ENCODE measurements at regions not wholly inside any gene's neighbourhood (a gene's known extent, or its start where the extent isn't known, plus 50 kb on each side); places are given as distances from the start of the nearest gene placed in this dataset.

DNA sequence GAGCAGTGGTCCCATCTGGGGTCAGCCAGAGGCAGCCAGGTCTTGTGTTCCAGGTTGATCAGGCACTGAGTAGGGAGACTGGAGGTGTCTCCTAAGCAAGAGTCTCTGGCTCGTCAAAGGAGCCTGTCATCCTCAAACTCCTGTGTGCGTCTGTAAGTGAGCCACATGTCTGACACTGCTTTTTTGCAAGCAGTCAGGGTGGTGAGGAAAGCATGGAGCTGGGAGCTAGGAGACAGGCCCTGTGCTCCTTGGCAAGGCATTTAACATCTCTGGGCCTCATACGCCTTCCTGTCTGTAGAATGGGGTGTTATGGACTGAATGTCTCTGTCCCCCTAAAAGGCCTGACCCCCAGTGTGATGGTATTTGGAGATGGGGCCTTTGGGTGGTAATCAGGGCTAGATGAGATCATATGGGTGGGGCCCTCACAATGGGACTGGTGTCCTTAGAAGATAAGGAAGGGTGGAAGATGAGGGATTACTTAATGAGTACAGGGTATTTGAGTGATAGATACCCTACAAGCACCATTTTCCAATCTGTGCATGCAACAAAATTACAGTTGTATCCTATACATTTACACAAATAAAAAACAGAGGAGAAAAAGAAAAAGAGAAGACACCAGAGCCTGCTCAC lies 53.0 kb downstream of the ARL6IP4 start:
- Histone ChIP-seq H3K4me1 (ENCODE audit: control insufficient read depth, extremely low read depth, insufficient read depth, low read length) (no peaks in the 10 kb centered on the region), H4K20me1 (replicated peaks; ENCODE audit: control insufficient read depth, extremely low read depth, insufficient read depth, low read length) (no peaks in the 10 kb centered on the region), H2AFZ (ENCODE audit: low read depth, low read length) (no peak overlapping the region), H3K79me2 (ENCODE audit: control insufficient read depth, insufficient read depth, low read length) (no peaks in the 10 kb centered on the region), H3K27ac (ENCODE audit: insufficient read depth, low read depth, low read length) (no peak overlapping the region), H3K9me1 (replicated peaks; ENCODE audit: control insufficient read depth, extremely low read depth, insufficient read depth, low read length) (no peaks in the 10 kb centered on the region), H3K4me2 (ENCODE audit: insufficient read depth, low read length) (no peak overlapping the region), H3K36me3 (ENCODE audit: control insufficient read depth in 2 of 2, extremely low read depth in 1 of 2, insufficient read depth in 2 of 2, low read length in 2 of 2) (no peaks in the 10 kb centered on the region), H3K4me3 (replicated peaks in 1 of 3; ENCODE audit: insufficient read depth in 1 of 3, low read depth in 1 of 3, low read length in 3 of 3) (no peak overlapping the region), H3K9me3 (replicated peaks; ENCODE audit: control insufficient read depth, insufficient read depth, low read length) (no peaks in the 10 kb centered on the region), H3K9ac (replicated peaks; ENCODE audit: extremely low read depth, insufficient read depth, low read length) (no peak overlapping the region), H3K27me3 (ENCODE audit: control insufficient read depth in 2 of 2, insufficient read depth in 2 of 2, low read length in 2 of 2) (no peaks in the 10 kb centered on the region)
- TF ChIP-seq POLR2A (IDR thresholded peaks at IDR 0.05; ENCODE audit: low read depth, low read length) (no peak), JUN (IDR thresholded peaks at IDR 0.05; ENCODE audit: borderline replicate concordance, insufficient read depth, insufficient read length, low read depth) (no peak), MYC (IDR thresholded peaks at IDR 0.05; ENCODE audit: low read depth, low read length) (no peak), MAX (IDR thresholded peaks at IDR 0.05; ENCODE audit: insufficient read depth, insufficient read length) (no peak), EZH2 (IDR thresholded peaks at IDR 0.05; ENCODE audit: borderline replicate concordance, low read depth, low read length, severe bottlenecking) (no peak), FOS (IDR thresholded peaks at IDR 0.05; ENCODE audit: borderline replicate concordance, insufficient read depth, low read length) (no peak), GATA2 (IDR thresholded peaks at IDR 0.05; ENCODE audit: insufficient read depth, insufficient read length, low read depth, low read length) (no peak), POLR2AphosphoS5 (IDR thresholded peaks at IDR 0.05; ENCODE audit: insufficient read depth, low read depth, low read length) (no peak), CTCF (IDR thresholded peaks at IDR 0.05; ENCODE audit: extremely low read depth in 1 of 2, insufficient read depth in 1 of 2, low read depth in 1 of 2, low read length in 2 of 2) (no peak)
- intact Hi-C loops (cut with micrococcal nuclease): no loop called here
- ChIA-PET CTCF (no interaction called here), POLR2A (no interaction called here)
- DNase-seq (ENCODE audit: low read depth, low spot score) (no peak), FAIRE-seq (no peak)
- no TSS peak for BruUV-seq (replicated peaks)
- dilution Hi-C loops (cut with MboI; ENCODE audit: extremely low pct_ligation_motif_present, low sequenced_read_pairs): no loop called here

All from endothelial cell of umbilical vein (primary cell).